Upper lobe of right lung (tissue), 1 donor: ENCODE measurements at regions not wholly inside any gene's neighbourhood (a gene's known extent, or its start where the extent isn't known, plus 50 kb on each side); places are given as distances from the start of the nearest gene placed in this dataset.
A peak's percentile ranks its signal among the peaks of the same experiment; 100 is the strongest.

Source experiments
- ATAC-seq: fragments of 200-7000 bp; cut with Tn5 transposase; one replicate; pipeline ENCODE4 v1.9.1; 2020; ENCODE audit warnings: mild to moderate bottlenecking, moderate library complexity
- DNase-seq: peaks from one replicate; pipeline ENCODE4 v3.0.0-alpha.2; 2020
- H3K27ac ChIP-seq: fragments of 200-600 bp; one replicate; pipeline ENCODE4 v1.8.0; 2022
- H3K27me3 ChIP-seq: fragments of 200-600 bp; one replicate; pipeline ENCODE4 v1.8.0; 2022; ENCODE audit warnings: mild to moderate bottlenecking
- H3K36me3 ChIP-seq: fragments of 200-600 bp; one replicate; pipeline ENCODE4 v1.8.0; 2022
- H3K4me1 ChIP-seq: fragments of 200-600 bp; one replicate; pipeline ENCODE4 v1.8.0; 2022
- H3K4me3 ChIP-seq: fragments of 200-600 bp; one replicate; pipeline ENCODE4 v1.8.0; 2022; ENCODE audit warnings: mild to moderate bottlenecking
- H3K9me3 ChIP-seq: fragments of 200-600 bp; one replicate; pipeline ENCODE4 v1.8.0; 2022
- CTCF ChIP-seq: fragments of 200-600 bp; IDR thresholded peaks from one replicate; pipeline ENCODE4 v1.8.0; 2022; ENCODE audit warnings: antibody characterized with exemption
- intact Hi-C: fragments of 100-400 bp; cut with DNase I; formaldehyde crosslinking; loops from one replicate; pipeline ENCODE4 v1.11.0; 2022
- donor health status: DM: no; HTN: yes; CAD: no; lungs with severe emphysema.

- Histone ChIP-seq H3K9me3 (no peaks in the 10 kb centered on the region), H3K27ac (no peak overlapping the region), H3K27me3 (no peaks in the 10 kb centered on the region), H3K36me3 (no peaks in the 10 kb centered on the region), H3K4me1 (peaks cover 6% of the 10 kb centered on the region), H3K4me3 (no peak overlapping the region)
- no peak for DNase-seq
- no peak for TF ChIP-seq CTCF
- intact Hi-C loops = no loop called here
- no peak for ATAC-seq
Measured at GRCh38 chr5:69039829-69040228, 54.0 kb upstream of the SLC30A5 start.

- no peak for TF ChIP-seq CTCF
- Histone ChIP-seq H3K9me3 (no peaks in the 10 kb centered on the region), H3K27me3 (no peaks in the 10 kb centered on the region), H3K36me3 (no peaks in the 10 kb centered on the region), H3K4me1 (peaks cover 6% of the 10 kb centered on the region), H3K27ac (peak overlapping the region; percentile 83), H3K4me3 (no peak overlapping the region)
- DNase-seq (no peak), ATAC-seq (no peak)
- intact Hi-C loops = no loop called here
Measured at GRCh38 chr5:69042500-69042899, 51.3 kb upstream of the SLC30A5 start.

- DNase-seq (no peak), ATAC-seq (peak; percentile 98)
- no peaks in the 10 kb centered on the region for H3K9me3 ChIP-seq
- TF ChIP-seq CTCF = peak; percentile 92
- peak overlapping the region; percentile 83 for H3K27ac ChIP-seq
- intact Hi-C loops = no loop called here
- peak overlapping the region; percentile 60 for H3K4me3 ChIP-seq
- H3K27me3 ChIP-seq = no peaks in the 10 kb centered on the region
- no peaks in the 10 kb centered on the region for H3K36me3 ChIP-seq
- peaks cover 6% of the 10 kb centered on the region for H3K4me1 ChIP-seq
Measured at GRCh38 chr5:69042915-69043654, 50.7 kb upstream of the SLC30A5 start.

GRCh38 chr5:69043655-69043996 is 50.2 kb upstream of the SLC30A5 start:
- Histone ChIP-seq H3K27ac (peak overlapping the region; percentile 83), H3K27me3 (no peaks in the 10 kb centered on the region), H3K9me3 (no peaks in the 10 kb centered on the region), H3K4me3 (peak overlapping the region; percentile 60), H3K36me3 (no peaks in the 10 kb centered on the region), H3K4me1 (peaks cover 6% of the 10 kb centered on the region)
- TF ChIP-seq CTCF = no peak
- DNase-seq = no peak
- intact Hi-C loops = no loop called here
- ATAC-seq = no peak
